Fibroblast of lung (primary cell): ENCODE measurements at regions not wholly inside any gene's neighbourhood (a gene's known extent, or its start where the extent isn't known, plus 50 kb on each side); places are given as distances from the start of the nearest gene placed in this dataset.

Experiments
- CTCF ChIP-seq, 2 donors: IDR thresholded peaks in 1 of 2; conservative IDR thresholded peaks in 1 of 2; 1 replicate in 1 of 2; 2 replicates in 1 of 2; pipeline ENCODE4 v1.5.1; 2011 to 2012; ENCODE audit warnings: low read length in 2 of 2, control low read depth in 1 of 2, inconsistent platforms in 1 of 2, low read depth in 1 of 2, mild to moderate bottlenecking in 1 of 2
- EZH2 ChIP-seq: IDR thresholded peaks from 2 replicates; pipeline ENCODE4 v1.5.1; 2012; ENCODE audit warnings: low read length, control low read depth, mild to moderate bottlenecking; ENCODE audit errors: missing control alignments

GRCh38 chr22:47237890-47238480 lies 475.5 kb downstream of the TBC1D22A start:
- TF ChIP-seq CTCF (conservative IDR thresholded peaks at IDR 0.05 in 1 of 2, IDR thresholded peaks at IDR 0.05 in 1 of 2; ENCODE audit: low read depth in 1 of 2, low read length in 2 of 2) (no peak), EZH2 (no peak)
